B cell (primary cell): ENCODE measurements at regions not wholly inside any gene's neighbourhood (a gene's known extent, or its start where the extent isn't known, plus 50 kb on each side); places are given as distances from the start of the nearest gene placed in this dataset.

Experiments
- ATAC-seq: fragments of 200-7000 bp; cut with Tn5 transposase; one replicate; pipeline ENCODE4 v1.10.0; 2021; ENCODE audit warnings: low read depth, mild to moderate bottlenecking, moderate number of reproducible peaks, moderate library complexity
- CTCF ChIA-PET: fragments of 350-600 bp; sonication (Branson Sonifier 250); formaldehyde crosslinking; loops from one replicate; lab custom pipeline; 2021; ENCODE audit warnings: antibody characterized with exemption, inconsistent platforms; lab: Charles Lee
- POLR2A ChIA-PET: fragments of 350-600 bp; sonication (Branson Sonifier 250); formaldehyde crosslinking; loops from one replicate; lab custom pipeline; 2021; ENCODE audit warnings: antibody characterized with exemption; lab: Charles Lee
- DNase-seq: peaks from one replicate; pipeline ENCODE4 v3.0.0; 2013
- H2AFZ ChIP-seq: 2 replicates; pipeline ENCODE4 v1.6.1; 2012; ENCODE audit warnings: mild to moderate bottlenecking, low read depth, low read length; ENCODE audit not compliant: insufficient read depth, poor library complexity, severe bottlenecking
- H3K27ac ChIP-seq, 2 donors: 1 replicate in 1 of 2; 2 replicates in 1 of 2; pipeline ENCODE4 v1.5.1; 2012 to 2013; ENCODE audit warnings: low read length in 2 of 2, mild to moderate bottlenecking in 2 of 2, moderate library complexity in 1 of 2
- H3K27me3 ChIP-seq, 4 experiments: fragments of 200-600 bp in 1 of 4; sonication (generic) in 1 of 4; replicated peaks in 1 of 4; 1 replicate in 2 of 4; 2 replicates in 2 of 4; pipeline versions ENCODE4 v1.6.1 to v1.7.0; 2013 to 2016; ENCODE audit warnings: low read length in 3 of 4, mild to moderate bottlenecking in 2 of 4, mixed read lengths in 1 of 4, moderate library complexity in 1 of 4; ENCODE audit not compliant: insufficient read depth in 4 of 4, control insufficient read depth in 3 of 4; ENCODE audit errors: control extremely low read depth in 1 of 4
- H3K36me3 ChIP-seq, 2 experiments: replicated peaks in 1 of 2; 1 replicate in 1 of 2; 2 replicates in 1 of 2; pipeline versions ENCODE4 v1.6.1 to v1.7.1; 2013; ENCODE audit warnings: low read length in 1 of 2; ENCODE audit not compliant: insufficient read depth in 2 of 2, control insufficient read depth in 1 of 2; ENCODE audit errors: control extremely low read depth in 1 of 2, extremely low read depth in 1 of 2
- H3K4me1 ChIP-seq, 2 donors: fragments of 200-600 bp in 1 of 2; sonication (generic) in 1 of 2; 1 replicate in 1 of 2; 2 replicates in 1 of 2; pipeline versions ENCODE4 v1.5.1 to v1.6.1; 2013 to 2017; ENCODE audit warnings: low read length in 2 of 2; ENCODE audit not compliant: control insufficient read depth in 2 of 2, insufficient read depth in 2 of 2
- H3K4me2 ChIP-seq: replicated peaks from 2 replicates; pipeline ENCODE3; 2012; ENCODE audit warnings: mild to moderate bottlenecking, low read depth, low read length; ENCODE audit not compliant: poor library complexity, severe bottlenecking
- H3K4me3 ChIP-seq, 5 experiments: fragments of 200-600 bp in 1 of 5; sonication (generic) in 1 of 5; 1 replicate in 3 of 5; 2 replicates in 2 of 5; pipeline versions ENCODE4 v1.5.1 to v1.7.0; 2011 to 2016; ENCODE audit warnings: low read length in 4 of 5, mild to moderate bottlenecking in 4 of 5, low read depth in 2 of 5, control low read depth in 1 of 5, moderate library complexity in 1 of 5; ENCODE audit not compliant: insufficient read depth in 1 of 5; ENCODE audit errors: control extremely low read depth in 1 of 5, extremely low read depth in 1 of 5
- H3K79me2 ChIP-seq: fragments of 200-600 bp; sonication (generic); one replicate; pipeline ENCODE4 v1.6.0; 2016; ENCODE audit warnings: low read length; ENCODE audit not compliant: control insufficient read depth, insufficient read depth
- H3K9ac ChIP-seq: fragments of 200-600 bp; sonication (generic); 2 replicates; pipeline ENCODE4 v1.6.1; 2017; ENCODE audit warnings: mild to moderate bottlenecking, low read length, moderate library complexity
- H3K9me3 ChIP-seq, 3 donors: one replicate each; pipeline versions ENCODE4 v1.6.1 to v1.7.1; 2013; ENCODE audit warnings: low read length in 2 of 3; ENCODE audit not compliant: control insufficient read depth in 2 of 3, insufficient read depth in 1 of 3; ENCODE audit errors: control extremely low read depth in 1 of 3
- H4K20me1 ChIP-seq: 2 replicates; pipeline ENCODE4 v1.6.0; 2012; ENCODE audit warnings: mild to moderate bottlenecking, low read length; ENCODE audit not compliant: insufficient read depth, control insufficient read depth, poor library complexity, severe bottlenecking
- H3K27ac Mint-ChIP-seq: one replicate; pipeline ENCODE4 v1.8.0; 2021; ENCODE audit warnings: mixed read lengths
- H3K27me3 Mint-ChIP-seq: one replicate; pipeline ENCODE4 v1.8.0; 2021; ENCODE audit warnings: mixed read lengths
- H3K4me1 Mint-ChIP-seq: one replicate; pipeline ENCODE4 v1.8.0; 2021; ENCODE audit warnings: mixed read lengths
- H3K4me3 Mint-ChIP-seq: one replicate; pipeline ENCODE4 v1.8.0; 2021; ENCODE audit warnings: mixed read lengths
- H3K9me3 Mint-ChIP-seq: one replicate; pipeline ENCODE4 v1.8.0; 2022; ENCODE audit warnings: mixed read lengths; ENCODE audit not compliant: insufficient read depth
- CTCF ChIP-seq: fragments of 200-600 bp; IDR thresholded peaks from one replicate; pipeline ENCODE4 v1.8.0; 2022; ENCODE audit warnings: antibody characterized with exemption, mild to moderate bottlenecking
- EZH2 ChIP-seq: IDR thresholded peaks from 2 replicates; pipeline ENCODE4 v1.6.1; 2012; ENCODE audit warnings: borderline replicate concordance, low read depth, mild to moderate bottlenecking, moderate library complexity, low read length; ENCODE audit not compliant: insufficient read depth, poor library complexity, severe bottlenecking
- WGBS: methylation state at CpG from one replicate; pipeline ENCODE4 v1.1.5; 2013; ENCODE audit warnings: missing lambda C conversion rate; ENCODE audit not compliant: insufficient coverage; 5-methylcytosine and 5-hydroxymethylcytosine counted together
- intact Hi-C: fragments of 100-400 bp; cut with micrococcal nuclease; formaldehyde crosslinking; loops from one replicate; pipeline ENCODE4 v1.10.0; 2022

GRCh38 chr18:38648179-38648578 lies 1082.6 kb upstream of the CELF4 start:
- no CpG with 5 or more reads among the region's 1 CpG for WGBS
- no peaks in the 10 kb centered on the region for H3K27me3 Mint-ChIP-seq
- ATAC-seq (no peak), DNase-seq (no peak)
- H3K27ac Mint-ChIP-seq: no peak overlapping the region
- ChIA-PET POLR2A (no interaction called here), CTCF (no interaction called here)
- H3K9me3 Mint-ChIP-seq: no peaks in the 10 kb centered on the region
- Histone ChIP-seq H3K4me2 (no peak overlapping the region), H4K20me1 (no peaks in the 10 kb centered on the region), H3K27me3 (no peaks in the 10 kb centered on the region), H3K36me3 (no peaks in the 10 kb centered on the region), H3K79me2 (no peaks in the 10 kb centered on the region), H3K9me3 (no peaks in the 10 kb centered on the region), H3K9ac (no peak overlapping the region), H2AFZ (no peak overlapping the region), H3K4me3 (no peak overlapping the region), H3K27ac (no peak overlapping the region), H3K4me1 (no peaks in the 10 kb centered on the region)
- TF ChIP-seq EZH2: no peak
- no peak for TF ChIP-seq CTCF
- no peaks in the 10 kb centered on the region for H3K4me1 Mint-ChIP-seq
- intact Hi-C loops: no loop called here
- H3K4me3 Mint-ChIP-seq: no peak overlapping the region

GRCh38 chr18:38646296-38646695 lies 1080.7 kb upstream of the CELF4 start:
- no peak overlapping the region for H2AFZ ChIP-seq
- H3K4me3 ChIP-seq: no peak overlapping the region
- no peaks in the 10 kb centered on the region for H3K27me3 ChIP-seq
- DNase-seq (no peak), ATAC-seq (no peak)
- Mint-ChIP-seq H3K4me1 (no peaks in the 10 kb centered on the region), H3K27ac (no peak overlapping the region), H3K27me3 (no peaks in the 10 kb centered on the region), H3K9me3 (peaks cover 3% of the 10 kb centered on the region), H3K4me3 (no peak overlapping the region)
- no peaks in the 10 kb centered on the region for H4K20me1 ChIP-seq
- H3K79me2 ChIP-seq: no peaks in the 10 kb centered on the region
- CTCF ChIA-PET: no interaction called here
- no peaks in the 10 kb centered on the region for H3K36me3 ChIP-seq
- TF ChIP-seq EZH2: no peak
- no peak for TF ChIP-seq CTCF
- no peak overlapping the region for H3K4me2 ChIP-seq
- H3K9me3 ChIP-seq: no peaks in the 10 kb centered on the region
- H3K9ac ChIP-seq: no peak overlapping the region
- POLR2A ChIA-PET: no interaction called here
- no peak overlapping the region for H3K27ac ChIP-seq
- H3K4me1 ChIP-seq: no peaks in the 10 kb centered on the region
- intact Hi-C loops: no loop called here
